Neutrophil (primary cell): ENCODE measurements at regions not wholly inside any gene's neighbourhood (a gene's known extent, or its start where the extent isn't known, plus 50 kb on each side); places are given as distances from the start of the nearest gene placed in this dataset.

ENCODE experiments used
- H3K27ac ChIP-seq: fragments of 200-600 bp; sonication (generic); 2 replicates; pipeline ENCODE4 v1.5.1; 2016; ENCODE audit warnings: mild to moderate bottlenecking, moderate library complexity
- H3K27me3 ChIP-seq: fragments of 200-600 bp; sonication (generic); 2 replicates; pipeline ENCODE4 v1.6.0; 2016; ENCODE audit warnings: mild to moderate bottlenecking
- H3K36me3 ChIP-seq: fragments of 200-600 bp; sonication (generic); 2 replicates; pipeline ENCODE4 v1.5.1; 2017
- H3K4me1 ChIP-seq, 2 experiments: fragments of 200-600 bp in 1 of 2; sonication (generic) in 1 of 2; 1 replicate in 1 of 2; 2 replicates in 1 of 2; pipeline versions ENCODE4 v1.5.1 to v1.6.1; 2013 to 2016; ENCODE audit warnings: low read depth in 1 of 2, low read length in 1 of 2, mild to moderate bottlenecking in 1 of 2, moderate library complexity in 1 of 2; ENCODE audit not compliant: control insufficient read depth in 1 of 2, insufficient read depth in 1 of 2
- H3K4me3 ChIP-seq, 2 experiments: fragments of 200-600 bp in 1 of 2; sonication (generic) in 1 of 2; 1 replicate in 1 of 2; 2 replicates in 1 of 2; pipeline ENCODE4 v1.5.1; 2013 to 2016; ENCODE audit warnings: low read depth in 1 of 2, low read length in 1 of 2, mild to moderate bottlenecking in 1 of 2, moderate library complexity in 1 of 2
- H3K9me3 ChIP-seq: fragments of 200-600 bp; sonication (generic); 2 replicates; pipeline ENCODE4 v1.5.1; 2016
- TF ChIP-seq, protein P1 (sequence below): fragments of 200-600 bp; sonication (generic); IDR thresholded peaks from 2 replicates; pipeline ENCODE4 v1.5.1; 2016; ENCODE audit warnings: antibody characterized with exemption

DNA sequence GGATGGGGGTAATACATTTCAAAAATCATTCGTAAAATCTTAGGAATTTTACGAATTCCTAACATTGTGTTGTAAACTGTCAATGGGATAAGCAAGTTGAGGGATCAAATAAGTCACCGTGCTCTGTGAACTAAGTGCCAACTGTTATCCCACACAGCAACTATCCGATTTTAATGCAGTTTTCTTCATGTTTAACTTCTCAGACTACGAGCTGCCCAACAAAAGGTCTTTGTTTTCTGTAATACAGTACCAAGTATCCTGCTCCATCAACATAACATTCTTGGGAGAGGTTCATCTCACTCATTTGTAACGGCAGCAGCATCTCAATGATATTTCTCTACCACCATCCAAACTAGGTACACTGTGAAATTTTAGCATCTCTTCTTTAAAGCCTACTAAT, 654.1 kb upstream of the LMCD1 start:
- Histone ChIP-seq H3K9me3 (no peaks in the 10 kb centered on the region), H3K36me3 (no peaks in the 10 kb centered on the region), H3K4me3 (no peak overlapping the region), H3K4me1 (no peaks in the 10 kb centered on the region), H3K27me3 (no peaks in the 10 kb centered on the region), H3K27ac (no peak overlapping the region)
- TF ChIP-seq, protein P1, sequence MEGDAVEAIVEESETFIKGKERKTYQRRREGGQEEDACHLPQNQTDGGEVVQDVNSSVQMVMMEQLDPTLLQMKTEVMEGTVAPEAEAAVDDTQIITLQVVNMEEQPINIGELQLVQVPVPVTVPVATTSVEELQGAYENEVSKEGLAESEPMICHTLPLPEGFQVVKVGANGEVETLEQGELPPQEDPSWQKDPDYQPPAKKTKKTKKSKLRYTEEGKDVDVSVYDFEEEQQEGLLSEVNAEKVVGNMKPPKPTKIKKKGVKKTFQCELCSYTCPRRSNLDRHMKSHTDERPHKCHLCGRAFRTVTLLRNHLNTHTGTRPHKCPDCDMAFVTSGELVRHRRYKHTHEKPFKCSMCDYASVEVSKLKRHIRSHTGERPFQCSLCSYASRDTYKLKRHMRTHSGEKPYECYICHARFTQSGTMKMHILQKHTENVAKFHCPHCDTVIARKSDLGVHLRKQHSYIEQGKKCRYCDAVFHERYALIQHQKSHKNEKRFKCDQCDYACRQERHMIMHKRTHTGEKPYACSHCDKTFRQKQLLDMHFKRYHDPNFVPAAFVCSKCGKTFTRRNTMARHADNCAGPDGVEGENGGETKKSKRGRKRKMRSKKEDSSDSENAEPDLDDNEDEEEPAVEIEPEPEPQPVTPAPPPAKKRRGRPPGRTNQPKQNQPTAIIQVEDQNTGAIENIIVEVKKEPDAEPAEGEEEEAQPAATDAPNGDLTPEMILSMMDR, result no peak

GRCh38 chr3:7854266-7854665, 647.4 kb upstream of the LMCD1 start:
- TF ChIP-seq, protein P1, result no peak
- no peak overlapping the region for H3K27ac ChIP-seq
- H3K27me3 ChIP-seq, result no peaks in the 10 kb centered on the region
- H3K9me3 ChIP-seq, result no peaks in the 10 kb centered on the region
- no peak overlapping the region for H3K4me3 ChIP-seq
- H3K36me3 ChIP-seq, result no peaks in the 10 kb centered on the region
- no peaks in the 10 kb centered on the region for H3K4me1 ChIP-seq

DNA sequence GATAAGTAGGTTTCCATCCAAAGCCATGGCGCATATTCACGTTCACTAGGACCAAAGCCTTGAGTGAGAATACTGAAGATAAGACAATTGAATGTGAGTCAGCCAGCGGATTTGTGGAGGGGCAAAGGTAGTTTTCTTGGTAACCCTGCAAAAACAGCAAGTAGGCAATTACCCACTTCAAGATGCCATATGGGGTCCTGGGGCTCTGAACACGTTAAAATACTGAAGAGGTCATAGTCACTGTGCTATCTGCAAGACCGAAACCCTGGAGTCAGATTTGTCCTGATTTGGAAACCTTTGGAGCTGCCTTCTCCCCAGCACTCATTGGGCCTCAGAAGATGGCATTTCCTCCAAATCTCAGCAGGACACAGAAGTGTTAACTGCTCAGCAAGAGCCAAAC, 646.9 kb upstream of the LMCD1 start:
- TF ChIP-seq, protein P1, result no peak

DNA sequence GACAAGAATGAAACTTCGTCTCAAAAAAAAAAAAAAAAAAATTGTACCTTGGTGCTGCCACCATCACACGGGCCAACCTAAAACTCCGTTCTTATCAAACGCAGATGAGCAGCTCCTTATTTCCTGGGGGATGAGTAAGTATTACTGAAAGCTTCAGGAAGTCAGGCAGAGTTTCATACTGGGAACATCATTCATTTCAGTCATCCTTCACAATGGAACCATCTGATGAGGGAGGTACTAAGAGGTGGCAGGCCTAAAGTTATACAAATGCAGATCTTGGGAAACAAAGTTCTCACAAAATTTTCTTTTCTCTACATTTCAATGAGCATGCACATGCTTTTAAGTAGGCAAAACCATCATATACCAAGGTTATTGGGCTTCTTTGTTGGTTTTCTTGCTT, 636.0 kb upstream of the LMCD1 start:
- TF ChIP-seq, protein P1, result no peak
- Histone ChIP-seq H3K36me3 (no peaks in the 10 kb centered on the region), H3K4me3 (no peak overlapping the region), H3K4me1 (no peaks in the 10 kb centered on the region), H3K27ac (no peak overlapping the region), H3K9me3 (no peaks in the 10 kb centered on the region), H3K27me3 (no peaks in the 10 kb centered on the region)

More for the DNA sequence above, 646.9 kb upstream of the LMCD1 start:
- Histone ChIP-seq H3K9me3 (no peaks in the 10 kb centered on the region), H3K36me3 (no peaks in the 10 kb centered on the region), H3K27ac (no peak overlapping the region), H3K4me3 (no peak overlapping the region), H3K4me1 (no peaks in the 10 kb centered on the region), H3K27me3 (no peaks in the 10 kb centered on the region)

DNA sequence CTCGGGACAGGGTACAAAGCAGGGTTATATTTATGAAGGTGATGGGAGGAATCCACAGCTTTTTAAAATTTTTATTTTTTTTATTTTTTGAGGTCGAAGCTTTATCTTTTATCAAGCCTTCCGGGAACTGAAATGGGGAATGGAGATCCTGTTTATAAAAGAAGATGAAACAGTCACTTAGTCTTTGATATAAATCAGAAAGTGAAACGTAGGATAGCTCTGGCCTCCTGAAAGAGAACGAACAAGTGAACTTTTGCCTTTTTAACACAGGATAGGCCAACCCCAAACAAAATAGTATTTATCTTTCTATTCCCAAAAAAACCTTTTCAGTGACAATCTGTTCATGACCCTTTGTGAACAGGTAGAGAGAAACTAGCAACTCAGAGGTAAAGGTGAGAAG, 634.0 kb upstream of the LMCD1 start:
- H3K27me3 ChIP-seq, result no peaks in the 10 kb centered on the region
- H3K4me3 ChIP-seq, result no peak overlapping the region
- TF ChIP-seq, protein P1, result no peak
- no peaks in the 10 kb centered on the region for H3K36me3 ChIP-seq
- no peak overlapping the region for H3K27ac ChIP-seq
- H3K9me3 ChIP-seq, result no peaks in the 10 kb centered on the region
- no peaks in the 10 kb centered on the region for H3K4me1 ChIP-seq

GRCh38 chr3:7871003-7871560, 630.5 kb upstream of the LMCD1 start:
- no peaks in the 10 kb centered on the region for H3K9me3 ChIP-seq
- no peaks in the 10 kb centered on the region for H3K27me3 ChIP-seq
- H3K27ac ChIP-seq, result no peak overlapping the region
- H3K36me3 ChIP-seq, result no peaks in the 10 kb centered on the region
- H3K4me3 ChIP-seq, result no peak overlapping the region
- H3K4me1 ChIP-seq, result no peaks in the 10 kb centered on the region
- TF ChIP-seq, protein P1, result no peak
